Astrocyte (in vitro differentiated cells and primary cell): ENCODE measurements at regions not wholly inside any gene's neighbourhood (a gene's known extent, or its start where the extent isn't known, plus 50 kb on each side); places are given as distances from the start of the nearest gene placed in this dataset.

Source experiments
- DNase-seq: peaks from one replicate; pipeline ENCODE4 v3.0.0-alpha.2; 2010; ENCODE audit warnings: low read depth
- FAIRE-seq: peaks from 2 replicates; lab custom pipeline; 2011; peaks lifted over from hg19 to GRCh38; lab: Jason Lieb, UNC
- H2AFZ ChIP-seq: 2 replicates; pipeline ENCODE4 v1.6.0; 2012; ENCODE audit warnings: low read depth, low read length, inconsistent platforms
- H3K27ac ChIP-seq: 2 replicates; pipeline ENCODE4 v1.5.1; 2011; ENCODE audit warnings: low read depth, low read length, inconsistent platforms
- H3K27me3 ChIP-seq: 2 replicates; pipeline ENCODE4 v1.6.0; 2011; ENCODE audit warnings: low read length, inconsistent platforms; ENCODE audit not compliant: insufficient read depth
- H3K36me3 ChIP-seq: 2 replicates; pipeline ENCODE4 v1.5.1; 2011; ENCODE audit warnings: low read length, inconsistent platforms; ENCODE audit not compliant: insufficient read depth
- H3K4me1 ChIP-seq: 2 replicates; pipeline ENCODE4 v1.5.1; 2011; ENCODE audit warnings: low read length, inconsistent platforms; ENCODE audit not compliant: insufficient read depth
- H3K4me2 ChIP-seq: 2 replicates; pipeline ENCODE4 v1.6.0; 2012; ENCODE audit warnings: low read length, inconsistent platforms
- H3K4me3 ChIP-seq: 2 replicates; pipeline ENCODE4 v1.5.1; 2011; ENCODE audit warnings: low read depth, mild to moderate bottlenecking, low read length, inconsistent platforms; ENCODE audit not compliant: insufficient read depth
- H3K79me2 ChIP-seq: 2 replicates; pipeline ENCODE4 v1.6.0; 2012; ENCODE audit warnings: mild to moderate bottlenecking, low read length, inconsistent platforms; ENCODE audit not compliant: insufficient read depth
- H3K9ac ChIP-seq: 2 replicates; pipeline ENCODE4 v1.6.0; 2012; ENCODE audit warnings: mild to moderate bottlenecking, low read length, inconsistent platforms
- H3K9me3 ChIP-seq: 2 replicates; pipeline ENCODE4 v1.5.1; 2012; ENCODE audit warnings: low read depth, mild to moderate bottlenecking, low read length, inconsistent platforms; ENCODE audit not compliant: insufficient read depth
- H4K20me1 ChIP-seq: 2 replicates; pipeline ENCODE4 v1.6.0; 2012; ENCODE audit warnings: low read length, inconsistent platforms; ENCODE audit not compliant: insufficient read depth
- H3K27ac Mint-ChIP-seq: one replicate; pipeline ENCODE4 v1.8.0; 2021; ENCODE audit warnings: mild to moderate bottlenecking, mixed read lengths; ENCODE audit not compliant: unreplicated experiment
- H3K27me3 Mint-ChIP-seq: one replicate; pipeline ENCODE4 v1.8.0; 2021; ENCODE audit warnings: low read depth, mixed read lengths; ENCODE audit not compliant: unreplicated experiment
- H3K36me3 Mint-ChIP-seq: one replicate; pipeline ENCODE4 v1.8.0; 2021; ENCODE audit warnings: low read depth, mixed read lengths; ENCODE audit not compliant: unreplicated experiment
- H3K4me1 Mint-ChIP-seq: one replicate; pipeline ENCODE4 v1.8.0; 2021; ENCODE audit warnings: low read depth, mixed read lengths; ENCODE audit not compliant: unreplicated experiment
- H3K4me3 Mint-ChIP-seq: one replicate; pipeline ENCODE4 v1.8.0; 2021; ENCODE audit warnings: mild to moderate bottlenecking, moderate library complexity, mixed read lengths; ENCODE audit not compliant: unreplicated experiment
- H3K9me3 Mint-ChIP-seq: one replicate; pipeline ENCODE4 v1.8.0; 2021; ENCODE audit warnings: mild to moderate bottlenecking, mixed read lengths; ENCODE audit not compliant: unreplicated experiment
- CTCF ChIP-seq: IDR thresholded peaks from 2 replicates; pipeline ENCODE4 v1.5.1; 2011; ENCODE audit warnings: low read depth, mild to moderate bottlenecking, inconsistent platforms, low read length, moderate library complexity; ENCODE audit not compliant: insufficient read depth
- EZH2 ChIP-seq: IDR thresholded peaks from 2 replicates; pipeline ENCODE4 v1.6.1; 2012; ENCODE audit warnings: mild to moderate bottlenecking, low read length, inconsistent platforms; ENCODE audit not compliant: insufficient read depth

DNA sequence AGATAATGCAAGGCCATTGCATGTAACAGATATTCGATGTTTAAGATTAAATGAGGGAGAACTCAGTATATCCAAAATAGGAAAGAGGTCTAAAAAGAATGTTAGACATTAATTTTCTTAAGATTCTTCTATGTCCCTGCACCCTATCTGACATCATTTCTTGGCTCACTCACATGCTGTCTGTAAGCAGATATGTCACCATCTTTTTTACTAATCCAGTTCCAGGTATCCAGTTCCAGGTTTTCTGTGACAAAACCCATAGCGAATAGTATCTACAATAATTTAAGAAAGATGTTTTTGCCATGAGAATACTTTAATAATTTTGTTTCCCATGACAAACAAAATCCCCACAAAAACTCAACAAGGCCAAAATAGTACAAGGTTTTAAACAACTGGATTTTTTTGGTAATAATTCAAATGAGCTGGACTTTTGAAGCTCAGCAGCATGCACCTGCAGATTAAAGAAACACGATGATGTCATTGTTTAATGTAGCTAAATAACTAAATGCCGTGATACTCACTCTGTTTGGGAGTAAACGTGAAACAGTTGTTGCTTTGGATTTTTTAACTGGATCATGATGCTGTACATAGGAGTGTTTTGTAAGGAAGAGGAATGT lies 867.6 kb downstream of the EPHA3 start:
- no peaks in the 10 kb centered on the region for H3K36me3 Mint-ChIP-seq
- Histone ChIP-seq H2AFZ (no peak overlapping the region), H3K79me2 (no peaks in the 10 kb centered on the region), H3K27ac (no peak overlapping the region), H3K27me3 (no peaks in the 10 kb centered on the region), H3K9me3 (no peaks in the 10 kb centered on the region), H3K4me1 (no peaks in the 10 kb centered on the region), H4K20me1 (no peaks in the 10 kb centered on the region), H3K9ac (no peak overlapping the region), H3K4me2 (no peak overlapping the region), H3K4me3 (no peak overlapping the region), H3K36me3 (no peaks in the 10 kb centered on the region)
- no peaks in the 10 kb centered on the region for H3K27me3 Mint-ChIP-seq
- H3K4me1 Mint-ChIP-seq = no peaks in the 10 kb centered on the region
- no peak for DNase-seq
- no peak for FAIRE-seq
- no peaks in the 10 kb centered on the region for H3K9me3 Mint-ChIP-seq
- TF ChIP-seq EZH2 (no peak), CTCF (no peak)
- H3K4me3 Mint-ChIP-seq = no peak overlapping the region
- H3K27ac Mint-ChIP-seq = no peak overlapping the region

GRCh38 chr3:89983449-89983848 lies 876.0 kb downstream of the EPHA3 start:
- TF ChIP-seq CTCF (no peak), EZH2 (no peak)
- Mint-ChIP-seq H3K4me1 (peaks cover 13% of the 10 kb centered on the region), H3K27me3 (no peaks in the 10 kb centered on the region), H3K27ac (peak overlapping the region; percentile 93), H3K4me3 (no peak overlapping the region), H3K9me3 (no peaks in the 10 kb centered on the region), H3K36me3 (no peaks in the 10 kb centered on the region)
- FAIRE-seq (no peak), DNase-seq (no peak)
- Histone ChIP-seq H3K27ac (no peak overlapping the region), H4K20me1 (no peaks in the 10 kb centered on the region), H3K4me1 (no peaks in the 10 kb centered on the region), H3K36me3 (no peaks in the 10 kb centered on the region), H3K79me2 (no peaks in the 10 kb centered on the region), H2AFZ (no peak overlapping the region), H3K27me3 (no peaks in the 10 kb centered on the region), H3K9ac (no peak overlapping the region), H3K9me3 (no peaks in the 10 kb centered on the region), H3K4me2 (no peak overlapping the region), H3K4me3 (no peak overlapping the region)

DNA sequence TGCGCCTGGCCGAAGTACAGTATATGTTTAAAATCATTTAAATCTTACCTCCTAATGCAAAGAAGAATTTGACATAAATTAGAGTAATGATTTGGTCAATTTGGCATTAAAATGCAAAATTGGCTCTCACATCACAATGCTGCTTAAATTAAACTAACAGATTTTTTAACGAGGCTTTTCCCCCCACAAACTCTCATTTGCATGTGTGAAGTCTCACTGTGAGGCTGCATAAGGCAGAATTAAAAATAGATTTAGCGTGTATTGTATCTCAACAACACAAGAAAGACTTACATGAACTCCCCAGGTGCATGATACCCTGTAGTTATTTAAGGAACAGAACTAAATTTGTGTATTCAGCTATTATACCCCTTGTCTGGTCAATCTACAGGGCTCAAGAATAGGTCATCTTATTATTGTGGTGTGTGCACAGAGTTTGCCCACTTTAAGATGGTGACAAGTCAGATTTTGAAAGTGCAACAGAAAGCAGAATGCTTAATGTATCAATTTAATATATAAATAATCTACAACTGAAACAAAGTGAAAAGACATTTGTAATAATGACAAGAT lies 897.9 kb downstream of the EPHA3 start:
- no peak overlapping the region for H3K4me3 ChIP-seq
- H3K36me3 ChIP-seq = no peaks in the 10 kb centered on the region
- Mint-ChIP-seq H3K4me3 (no peak overlapping the region), H3K4me1 (peaks cover 7% of the 10 kb centered on the region), H3K36me3 (no peaks in the 10 kb centered on the region), H3K27ac (no peak overlapping the region), H3K9me3 (no peaks in the 10 kb centered on the region), H3K27me3 (no peaks in the 10 kb centered on the region)
- no peaks in the 10 kb centered on the region for H4K20me1 ChIP-seq
- no peak for DNase-seq
- H3K27me3 ChIP-seq = no peaks in the 10 kb centered on the region
- no peak overlapping the region for H3K9ac ChIP-seq
- H3K79me2 ChIP-seq = no peaks in the 10 kb centered on the region
- TF ChIP-seq CTCF (no peak), EZH2 (no peak)
- no peak overlapping the region for H2AFZ ChIP-seq
- FAIRE-seq = no peak
- H3K4me1 ChIP-seq = peaks cover 4% of the 10 kb centered on the region
- no peak overlapping the region for H3K4me2 ChIP-seq
- H3K9me3 ChIP-seq = no peaks in the 10 kb centered on the region
- no peak overlapping the region for H3K27ac ChIP-seq
